ENCODE measurements at regions not wholly inside any gene's neighbourhood (a gene's known extent, or its start where the extent isn't known, plus 50 kb on each side); places are given as distances from the start of the nearest gene placed in this dataset.

GRCh38 chr4:141335166-141335565, 114.5 kb downstream of the ZNF330 start:
- TF ChIP-seq, protein P1, sequence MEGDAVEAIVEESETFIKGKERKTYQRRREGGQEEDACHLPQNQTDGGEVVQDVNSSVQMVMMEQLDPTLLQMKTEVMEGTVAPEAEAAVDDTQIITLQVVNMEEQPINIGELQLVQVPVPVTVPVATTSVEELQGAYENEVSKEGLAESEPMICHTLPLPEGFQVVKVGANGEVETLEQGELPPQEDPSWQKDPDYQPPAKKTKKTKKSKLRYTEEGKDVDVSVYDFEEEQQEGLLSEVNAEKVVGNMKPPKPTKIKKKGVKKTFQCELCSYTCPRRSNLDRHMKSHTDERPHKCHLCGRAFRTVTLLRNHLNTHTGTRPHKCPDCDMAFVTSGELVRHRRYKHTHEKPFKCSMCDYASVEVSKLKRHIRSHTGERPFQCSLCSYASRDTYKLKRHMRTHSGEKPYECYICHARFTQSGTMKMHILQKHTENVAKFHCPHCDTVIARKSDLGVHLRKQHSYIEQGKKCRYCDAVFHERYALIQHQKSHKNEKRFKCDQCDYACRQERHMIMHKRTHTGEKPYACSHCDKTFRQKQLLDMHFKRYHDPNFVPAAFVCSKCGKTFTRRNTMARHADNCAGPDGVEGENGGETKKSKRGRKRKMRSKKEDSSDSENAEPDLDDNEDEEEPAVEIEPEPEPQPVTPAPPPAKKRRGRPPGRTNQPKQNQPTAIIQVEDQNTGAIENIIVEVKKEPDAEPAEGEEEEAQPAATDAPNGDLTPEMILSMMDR (IDR thresholded peaks at IDR 0.05): no peak
- TF ChIP-seq EP300 (IDR thresholded peaks at IDR 0.05; ENCODE audit: low read depth) (no peak), POLR2A (IDR thresholded peaks at IDR 0.05) (no peak), POLR2AphosphoS5 (IDR thresholded peaks at IDR 0.05) (no peak)
